ENCODE measurements at regions not wholly inside any gene's neighbourhood (a gene's known extent, or its start where the extent isn't known, plus 50 kb on each side); places are given as distances from the start of the nearest gene placed in this dataset.

DNA sequence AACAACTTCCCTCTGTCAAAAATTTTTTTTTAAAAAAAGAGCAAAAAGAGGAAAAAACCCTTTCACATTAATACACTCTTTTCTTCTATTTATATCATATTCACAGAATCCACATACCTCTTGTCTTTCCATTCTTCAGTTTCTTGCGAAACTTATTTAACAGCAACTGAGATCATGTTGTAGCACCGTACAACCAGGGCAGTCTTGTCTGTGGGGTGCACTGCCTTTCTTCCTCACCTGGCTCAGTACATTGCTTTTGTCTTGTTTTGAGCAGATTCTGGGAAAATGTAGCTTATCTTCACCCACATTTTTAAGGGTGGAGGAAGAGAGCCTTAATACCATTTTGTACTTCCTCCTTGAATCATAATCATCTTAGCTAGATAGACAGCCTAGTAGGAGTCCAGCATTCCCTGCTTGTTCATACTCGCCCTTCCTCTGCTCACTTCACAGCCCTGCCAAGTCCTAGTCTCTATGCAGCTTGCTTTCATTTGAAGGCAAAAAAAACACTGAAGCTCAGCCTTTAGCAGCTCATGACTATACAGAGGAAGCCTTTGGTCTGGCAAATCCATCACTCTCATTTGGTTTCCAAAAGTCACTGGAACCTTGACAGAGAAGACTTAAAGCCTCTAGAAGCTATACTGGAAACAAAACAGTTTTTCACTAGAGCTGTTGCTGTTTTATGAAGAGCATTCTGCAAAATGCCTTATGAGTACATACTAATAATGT is 140.6 kb upstream of the BANK1 start:
- POLR2A ChIA-PET: no interaction called here
- Histone ChIP-seq H3K4me1 (ENCODE audit: control insufficient read depth, insufficient read depth, low read length) (no peaks in the 10 kb centered on the region), H3K27me3 (replicated peaks in 1 of 2; ENCODE audit: control insufficient read depth in 2 of 2, insufficient read depth in 2 of 2, low read length in 1 of 2) (no peaks in the 10 kb centered on the region), H3K9ac (ENCODE audit: control insufficient read depth, insufficient read depth, low read length) (no peak overlapping the region), H3K9me3 (replicated peaks; ENCODE audit: control insufficient read depth, insufficient read depth, low read length) (no peaks in the 10 kb centered on the region), H2AFZ (ENCODE audit: control insufficient read depth, low read depth, low read length) (no peak overlapping the region), H3K4me3 (no peak overlapping the region), H4K20me1 (ENCODE audit: control insufficient read depth, insufficient read depth) (no peaks in the 10 kb centered on the region), H3K79me2 (ENCODE audit: control insufficient read depth, insufficient read depth, low read length) (no peaks in the 10 kb centered on the region), H3K36me3 (ENCODE audit: control insufficient read depth in 2 of 2, insufficient read depth in 2 of 2, low read length in 1 of 2) (no peaks in the 10 kb centered on the region), H3K27ac (ENCODE audit: control insufficient read depth, insufficient read depth) (no peak overlapping the region), H3K4me2 (ENCODE audit: control insufficient read depth, insufficient read depth) (no peak overlapping the region)
- intact Hi-C loops (cut with micrococcal nuclease; ENCODE audit: unreplicated experiment) (no loop called here), in situ Hi-C loops (cut with MboI) (no loop called here)
- no peak for DNase-seq (ENCODE audit: low read depth, low spot score)
- no peak for TF ChIP-seq YY1 (IDR thresholded peaks at IDR 0.05; ENCODE audit: low read depth, low read length)
- TF ChIP-seq CHD4 (IDR thresholded peaks at IDR 0.05): no peak
- TF ChIP-seq EGR1 (IDR thresholded peaks at IDR 0.05; ENCODE audit: borderline replicate concordance in 1 of 2, low read depth in 2 of 2, low read length in 2 of 2): no peak
- no peak for TF ChIP-seq MEF2A (IDR thresholded peaks at IDR 0.05; ENCODE audit: insufficient read depth, low read depth, low read length)
- no peak for TF ChIP-seq CBX3 (IDR thresholded peaks at IDR 0.05; ENCODE audit: borderline replicate concordance, low read depth)
- TF ChIP-seq, protein P1, sequence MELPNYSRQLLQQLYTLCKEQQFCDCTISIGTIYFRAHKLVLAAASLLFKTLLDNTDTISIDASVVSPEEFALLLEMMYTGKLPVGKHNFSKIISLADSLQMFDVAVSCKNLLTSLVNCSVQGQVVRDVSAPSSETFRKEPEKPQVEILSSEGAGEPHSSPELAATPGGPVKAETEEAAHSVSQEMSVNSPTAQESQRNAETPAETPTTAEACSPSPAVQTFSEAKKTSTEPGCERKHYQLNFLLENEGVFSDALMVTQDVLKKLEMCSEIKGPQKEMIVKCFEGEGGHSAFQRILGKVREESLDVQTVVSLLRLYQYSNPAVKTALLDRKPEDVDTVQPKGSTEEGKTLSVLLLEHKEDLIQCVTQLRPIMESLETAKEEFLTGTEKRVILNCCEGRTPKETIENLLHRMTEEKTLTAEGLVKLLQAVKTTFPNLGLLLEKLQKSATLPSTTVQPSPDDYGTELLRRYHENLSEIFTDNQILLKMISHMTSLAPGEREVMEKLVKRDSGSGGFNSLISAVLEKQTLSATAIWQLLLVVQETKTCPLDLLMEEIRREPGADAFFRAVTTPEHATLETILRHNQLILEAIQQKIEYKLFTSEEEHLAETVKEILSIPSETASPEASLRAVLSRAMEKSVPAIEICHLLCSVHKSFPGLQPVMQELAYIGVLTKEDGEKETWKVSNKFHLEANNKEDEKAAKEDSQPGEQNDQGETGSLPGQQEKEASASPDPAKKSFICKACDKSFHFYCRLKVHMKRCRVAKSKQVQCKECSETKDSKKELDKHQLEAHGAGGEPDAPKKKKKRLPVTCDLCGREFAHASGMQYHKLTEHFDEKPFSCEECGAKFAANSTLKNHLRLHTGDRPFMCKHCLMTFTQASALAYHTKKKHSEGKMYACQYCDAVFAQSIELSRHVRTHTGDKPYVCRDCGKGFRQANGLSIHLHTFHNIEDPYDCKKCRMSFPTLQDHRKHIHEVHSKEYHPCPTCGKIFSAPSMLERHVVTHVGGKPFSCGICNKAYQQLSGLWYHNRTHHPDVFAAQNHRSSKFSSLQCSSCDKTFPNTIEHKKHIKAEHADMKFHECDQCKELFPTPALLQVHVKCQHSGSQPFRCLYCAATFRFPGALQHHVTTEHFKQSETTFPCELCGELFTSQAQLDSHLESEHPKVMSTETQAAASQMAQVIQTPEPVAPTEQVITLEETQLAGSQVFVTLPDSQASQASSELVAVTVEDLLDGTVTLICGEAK (IDR thresholded peaks at IDR 0.05; ENCODE audit: borderline replicate concordance): no peak
- no peak for TF ChIP-seq CHD1 (IDR thresholded peaks at IDR 0.05; ENCODE audit: low read depth, low read length)
- TF ChIP-seq RAD21 (IDR thresholded peaks at IDR 0.05; ENCODE audit: insufficient read depth, low read depth, low read length): no peak
- TF ChIP-seq, protein P2, sequence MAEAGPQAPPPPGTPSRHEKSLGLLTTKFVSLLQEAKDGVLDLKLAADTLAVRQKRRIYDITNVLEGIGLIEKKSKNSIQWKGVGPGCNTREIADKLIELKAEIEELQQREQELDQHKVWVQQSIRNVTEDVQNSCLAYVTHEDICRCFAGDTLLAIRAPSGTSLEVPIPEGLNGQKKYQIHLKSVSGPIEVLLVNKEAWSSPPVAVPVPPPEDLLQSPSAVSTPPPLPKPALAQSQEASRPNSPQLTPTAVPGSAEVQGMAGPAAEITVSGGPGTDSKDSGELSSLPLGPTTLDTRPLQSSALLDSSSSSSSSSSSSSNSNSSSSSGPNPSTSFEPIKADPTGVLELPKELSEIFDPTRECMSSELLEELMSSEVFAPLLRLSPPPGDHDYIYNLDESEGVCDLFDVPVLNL (IDR thresholded peaks at IDR 0.05; ENCODE audit: low read depth, low read length): no peak
- TF ChIP-seq, protein P3, sequence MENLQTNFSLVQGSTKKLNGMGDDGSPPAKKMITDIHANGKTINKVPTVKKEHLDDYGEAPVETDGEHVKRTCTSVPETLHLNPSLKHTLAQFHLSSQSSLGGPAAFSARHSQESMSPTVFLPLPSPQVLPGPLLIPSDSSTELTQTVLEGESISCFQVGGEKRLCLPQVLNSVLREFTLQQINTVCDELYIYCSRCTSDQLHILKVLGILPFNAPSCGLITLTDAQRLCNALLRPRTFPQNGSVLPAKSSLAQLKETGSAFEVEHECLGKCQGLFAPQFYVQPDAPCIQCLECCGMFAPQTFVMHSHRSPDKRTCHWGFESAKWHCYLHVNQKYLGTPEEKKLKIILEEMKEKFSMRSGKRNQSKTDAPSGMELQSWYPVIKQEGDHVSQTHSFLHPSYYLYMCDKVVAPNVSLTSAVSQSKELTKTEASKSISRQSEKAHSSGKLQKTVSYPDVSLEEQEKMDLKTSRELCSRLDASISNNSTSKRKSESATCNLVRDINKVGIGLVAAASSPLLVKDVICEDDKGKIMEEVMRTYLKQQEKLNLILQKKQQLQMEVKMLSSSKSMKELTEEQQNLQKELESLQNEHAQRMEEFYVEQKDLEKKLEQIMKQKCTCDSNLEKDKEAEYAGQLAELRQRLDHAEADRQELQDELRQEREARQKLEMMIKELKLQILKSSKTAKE (IDR thresholded peaks at IDR 0.05; ENCODE audit: low read depth, poor library complexity, severe bottlenecking): no peak
- no peak for TF ChIP-seq SREBF2 (IDR thresholded peaks at IDR 0.05; ENCODE audit: low read length)
- no TSS peak for BruUV-seq (replicated peaks)
- no peak for ATAC-seq
- SMC1A ChIA-PET (ENCODE audit: uncharacterized antibody, unreplicated experiment): interaction anchor here (0.6 kb wide), 1 partner anchor 1051 kb away, joined by 3 read pairs; no protein-coding TSS in a partner anchor
- WGBS (ENCODE audit: insufficient coverage, insufficient replicate concordance, low lambda C conversion rate, missing lambda C conversion rate): 36% methylated on average over 3 of the region's 3 CpGs
- RAD21 ChIA-PET (ENCODE audit: unreplicated experiment): no interaction called here
- CTCF ChIA-PET: interaction anchor here (0.8 kb wide), 1 partner anchor 480 kb away, joined by 3 read pairs; no protein-coding TSS in a partner anchor
- no peak for FAIRE-seq
